ENCODE measurements at regions not wholly inside any gene's neighbourhood (a gene's known extent, or its start where the extent isn't known, plus 50 kb on each side); places are given as distances from the start of the nearest gene placed in this dataset.
A peak's percentile ranks its signal among the peaks of the same experiment; 100 is the strongest.
"Not testable (repeated sequence)": the region's sequence is repeated elsewhere in the genome, so short reads cannot be mapped to it uniquely, and the experiment has no call there.

GRCh38 chr3:18085429-18085828, 339.7 kb downstream of the SATB1 start:
- H3K4me3 ChIP-seq (ENCODE audit: control insufficient read depth, low read depth, low read length) = no peak overlapping the region
- TF ChIP-seq, protein P1, sequence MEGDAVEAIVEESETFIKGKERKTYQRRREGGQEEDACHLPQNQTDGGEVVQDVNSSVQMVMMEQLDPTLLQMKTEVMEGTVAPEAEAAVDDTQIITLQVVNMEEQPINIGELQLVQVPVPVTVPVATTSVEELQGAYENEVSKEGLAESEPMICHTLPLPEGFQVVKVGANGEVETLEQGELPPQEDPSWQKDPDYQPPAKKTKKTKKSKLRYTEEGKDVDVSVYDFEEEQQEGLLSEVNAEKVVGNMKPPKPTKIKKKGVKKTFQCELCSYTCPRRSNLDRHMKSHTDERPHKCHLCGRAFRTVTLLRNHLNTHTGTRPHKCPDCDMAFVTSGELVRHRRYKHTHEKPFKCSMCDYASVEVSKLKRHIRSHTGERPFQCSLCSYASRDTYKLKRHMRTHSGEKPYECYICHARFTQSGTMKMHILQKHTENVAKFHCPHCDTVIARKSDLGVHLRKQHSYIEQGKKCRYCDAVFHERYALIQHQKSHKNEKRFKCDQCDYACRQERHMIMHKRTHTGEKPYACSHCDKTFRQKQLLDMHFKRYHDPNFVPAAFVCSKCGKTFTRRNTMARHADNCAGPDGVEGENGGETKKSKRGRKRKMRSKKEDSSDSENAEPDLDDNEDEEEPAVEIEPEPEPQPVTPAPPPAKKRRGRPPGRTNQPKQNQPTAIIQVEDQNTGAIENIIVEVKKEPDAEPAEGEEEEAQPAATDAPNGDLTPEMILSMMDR (conservative IDR thresholded peaks at IDR 0.05; ENCODE audit: control insufficient read depth, insufficient read depth, low read depth, low read length) = no peak
- DNase-seq (ENCODE audit: low read depth) = no peak

GRCh38 chr3:18083273-18083590, 340.8 kb upstream of the TBC1D5 start:
- not testable (repeated sequence) for DNase-seq (ENCODE audit: low read depth); H3K4me3 ChIP-seq (ENCODE audit: control insufficient read depth, low read depth, low read length)

- DNase-seq (ENCODE audit: low read depth) = no peak
- TF ChIP-seq, protein P1 (conservative IDR thresholded peaks at IDR 0.05; ENCODE audit: control insufficient read depth, insufficient read depth, low read depth, low read length) = no peak
Observed at GRCh38 chr3:18082551-18083272, 340.3 kb upstream of the TBC1D5 start.

GRCh38 chr3:18080198-18080689, 337.8 kb upstream of the TBC1D5 start:
- no peak overlapping the region for H3K4me3 ChIP-seq (ENCODE audit: control insufficient read depth, low read depth, low read length)
- TF ChIP-seq, protein P1 (conservative IDR thresholded peaks at IDR 0.05; ENCODE audit: control insufficient read depth, insufficient read depth, low read depth, low read length) = no peak
- DNase-seq (ENCODE audit: low read depth) = peak; percentile 68

More at GRCh38 chr3:18082551-18083272, 340.3 kb upstream of the TBC1D5 start:
- H3K4me3 ChIP-seq (ENCODE audit: control insufficient read depth, low read depth, low read length) = no peak overlapping the region

DNA sequence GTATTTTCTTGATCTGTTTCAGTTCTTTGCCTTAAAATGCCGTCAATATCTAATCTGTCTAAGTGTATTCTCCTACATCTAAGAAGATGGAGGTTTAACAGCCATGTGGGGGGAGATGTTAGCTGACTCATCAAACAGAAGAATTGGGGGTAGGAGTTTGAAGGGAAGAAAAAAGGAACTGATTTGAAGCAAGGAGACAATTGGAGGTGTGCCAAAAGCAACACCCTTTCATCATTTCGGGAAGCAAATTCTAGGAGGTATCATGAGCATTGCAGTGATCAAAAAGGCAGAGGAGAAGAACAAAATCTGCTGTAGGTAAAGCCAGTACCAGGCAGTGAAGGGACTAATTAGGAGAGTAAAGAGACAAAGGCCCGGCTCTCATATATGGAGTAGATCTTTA, 337.3 kb upstream of the TBC1D5 start:
- TF ChIP-seq, protein P1 (conservative IDR thresholded peaks at IDR 0.05; ENCODE audit: control insufficient read depth, insufficient read depth, low read depth, low read length) = no peak
- peak; percentile 60 for DNase-seq (ENCODE audit: low read depth)
- H3K4me3 ChIP-seq (ENCODE audit: control insufficient read depth, low read depth, low read length) = no peak overlapping the region

GRCh38 chr3:18079062-18079461, 336.6 kb upstream of the TBC1D5 start:
- DNase-seq (ENCODE audit: low read depth) = no peak
- H3K4me3 ChIP-seq (ENCODE audit: control insufficient read depth, low read depth, low read length) = no peak overlapping the region
- TF ChIP-seq, protein P1 (conservative IDR thresholded peaks at IDR 0.05; ENCODE audit: control insufficient read depth, insufficient read depth, low read depth, low read length) = no peak

DNA sequence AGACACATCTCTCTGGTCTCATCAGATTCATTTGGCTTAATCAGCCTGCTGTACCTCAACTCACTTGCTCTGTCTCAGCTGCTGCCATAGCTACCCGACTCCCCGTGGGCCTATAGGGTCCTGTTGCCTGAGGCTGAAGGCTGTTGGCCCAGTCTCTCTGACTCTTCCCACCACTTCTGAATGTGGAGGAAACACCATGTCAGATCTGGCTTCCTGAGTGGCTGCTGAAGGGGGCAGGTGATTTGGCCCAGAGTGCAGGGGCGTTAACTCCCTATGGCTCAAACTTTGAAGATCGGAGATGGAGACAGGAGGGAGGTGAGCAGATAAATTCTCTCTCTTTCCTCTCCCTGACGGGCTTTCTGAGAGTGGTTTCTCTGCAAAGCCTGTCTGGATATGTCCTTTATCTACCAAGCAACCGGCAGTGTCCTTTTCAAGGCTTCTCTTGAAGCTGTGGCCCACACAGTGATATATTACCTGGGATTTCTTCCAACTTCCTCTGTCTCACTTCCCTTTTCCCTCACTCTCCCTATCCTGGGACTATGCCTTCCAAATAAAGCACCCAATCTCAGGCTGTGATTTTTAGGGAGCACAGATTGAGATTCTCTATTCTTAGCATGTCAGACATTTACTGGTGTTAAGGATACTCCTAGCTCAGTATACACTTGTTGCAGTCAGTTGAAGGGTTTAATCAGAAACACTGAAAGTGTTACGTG, 334.9 kb upstream of the TBC1D5 start:
- no peak for DNase-seq (ENCODE audit: low read depth)
- no peak overlapping the region for H3K4me3 ChIP-seq (ENCODE audit: control insufficient read depth, low read depth, low read length)
- TF ChIP-seq, protein P1 (conservative IDR thresholded peaks at IDR 0.05; ENCODE audit: control insufficient read depth, insufficient read depth, low read depth, low read length) = no peak

Measured in fibroblast of mammary gland (primary cell).